ENCODE measurements at regions not wholly inside any gene's neighbourhood (a gene's known extent, or its start where the extent isn't known, plus 50 kb on each side); places are given as distances from the start of the nearest gene placed in this dataset.

DNA sequence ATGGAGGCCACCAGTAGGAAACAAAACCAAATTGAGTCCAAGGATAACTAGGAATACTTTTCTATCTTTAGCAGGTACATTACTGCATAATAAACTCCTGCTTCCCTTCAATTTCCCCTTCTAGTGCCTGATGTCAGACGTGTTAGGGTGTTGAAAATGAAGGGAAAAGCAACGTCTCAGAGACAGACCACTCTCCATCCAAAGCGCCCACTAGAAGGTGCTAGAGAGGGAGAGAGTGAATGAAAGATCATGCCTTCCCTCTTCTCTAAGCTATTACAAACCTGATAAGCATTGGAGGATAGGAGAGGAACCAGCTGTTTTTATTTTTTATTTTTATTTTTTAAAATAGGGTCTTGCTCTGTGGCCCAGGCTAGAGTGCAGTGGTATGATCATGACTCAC, 64.1 kb downstream of the ZNF641 start:
- Mint-ChIP-seq H3K4me3 (peak overlapping the region in 4 of 8 donors; percentile 22 to 78 (median 52)), H3K27me3 (peaks cover 4 to 17% of the 10 kb centered on the region in 2 donors), H3K36me3 (no peaks in the 10 kb centered on the region), H3K4me1 (peaks cover 10 to 18% (median 13%) of the 10 kb centered on the region in 4 donors), H3K27ac (peak overlapping the region; percentile 23 to 85 (median 77)), H3K9me3 (no peaks in the 10 kb centered on the region)
- H3K4me1 ChIP-seq (ENCODE audit: insufficient read depth, low read length) = peaks cover 12% of the 10 kb centered on the region
- ChIA-PET CTCF (ENCODE audit: partially characterized antibody) (interaction anchor here (1.3 kb wide), 1 partner anchor 87 kb away, joined by 7 read pairs; no protein-coding TSS in a partner anchor), POLR2A (ENCODE audit: partially characterized antibody) (interaction anchor here (2.2 kb wide), 1 partner anchor 88 kb away, joined by 9 read pairs; no protein-coding TSS in a partner anchor)
- H3K9me3 ChIP-seq (ENCODE audit: control insufficient read depth in 1 of 2, low read length in 2 of 2) = no peaks in the 10 kb centered on the region
- no peak for DNase-seq
- intact Hi-C loops (cut with micrococcal nuclease) = loop anchor here (2.0 kb wide), 1 partner anchor 90 kb away; no protein-coding TSS in a partner anchor
- no peak overlapping the region for H3K4me3 ChIP-seq (ENCODE audit: low read length in 2 of 2)
- H3K27me3 ChIP-seq (ENCODE audit: insufficient read depth, low read length) = no peaks in the 10 kb centered on the region
- H3K36me3 ChIP-seq (ENCODE audit: insufficient read depth, low read length) = no peaks in the 10 kb centered on the region
- no peak overlapping the region for H3K27ac ChIP-seq (ENCODE audit: low read depth, low read length)

DNA sequence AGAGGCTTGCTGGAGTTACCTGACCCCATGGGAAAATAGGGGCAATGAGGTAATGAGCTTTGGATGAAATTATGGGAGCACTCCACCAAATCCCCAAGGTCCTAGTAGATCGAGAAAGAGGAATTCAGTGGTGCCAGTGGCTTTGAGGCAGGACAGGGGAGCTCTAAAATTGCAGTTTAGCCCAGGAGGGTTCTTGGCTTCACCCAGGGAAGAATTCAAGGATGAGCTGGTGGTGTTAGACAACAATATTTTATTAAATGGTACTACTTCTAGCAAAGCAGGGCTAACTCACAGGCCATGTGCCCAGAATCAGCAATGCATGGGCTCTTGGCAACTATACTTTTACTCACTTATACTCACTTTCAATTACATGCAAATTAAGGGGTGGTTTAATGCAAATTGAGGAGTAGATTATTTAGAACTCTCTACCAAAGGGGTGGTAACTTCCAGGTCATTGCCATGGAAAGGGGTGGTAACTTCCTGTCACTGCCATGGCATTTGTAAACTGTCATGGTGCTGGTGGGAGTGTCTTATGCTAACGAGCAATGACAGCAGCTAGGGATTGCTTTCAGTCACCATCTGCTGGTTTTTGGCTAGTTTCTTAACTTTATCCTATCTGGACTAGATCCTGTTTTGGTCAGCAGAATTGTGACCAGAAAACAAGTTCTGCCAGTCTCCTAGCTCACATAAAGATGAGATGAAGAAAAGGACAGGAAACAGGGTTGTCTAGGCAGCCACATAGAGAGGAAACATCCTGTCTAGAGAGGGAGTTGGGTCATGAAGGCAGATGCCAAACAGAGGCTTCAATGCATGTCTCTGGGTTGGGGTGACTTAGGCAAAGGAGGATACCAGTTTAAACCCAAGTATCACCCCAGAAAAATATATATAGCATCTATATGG, 64.7 kb downstream of the ZNF641 start:
- no peaks in the 10 kb centered on the region for H3K27me3 ChIP-seq (ENCODE audit: insufficient read depth, low read length)
- H3K4me3 Mint-ChIP-seq = peak overlapping the region in 6 of 8 donors; percentile 2 to 78 (median 38)
- intact Hi-C loops (cut with micrococcal nuclease) = loop anchor here (2.0 kb wide), 1 partner anchor 89 kb away; no protein-coding TSS in a partner anchor
- no peaks in the 10 kb centered on the region for H3K9me3 ChIP-seq (ENCODE audit: control insufficient read depth in 1 of 2, low read length in 2 of 2)
- H3K4me1 ChIP-seq (ENCODE audit: insufficient read depth, low read length) = peaks cover 12% of the 10 kb centered on the region
- peak; percentile 28 to 50 (median 47) for DNase-seq
- no peak overlapping the region for H3K4me3 ChIP-seq (ENCODE audit: low read length in 2 of 2)
- H3K27ac ChIP-seq (ENCODE audit: low read depth, low read length) = no peak overlapping the region
- peaks cover 4 to 19% of the 10 kb centered on the region in 2 donors for H3K27me3 Mint-ChIP-seq
- POLR2A ChIA-PET (ENCODE audit: partially characterized antibody) = interaction anchor here (2.2 kb wide), 1 partner anchor 87 kb away, joined by 9 read pairs; no protein-coding TSS in a partner anchor
- CTCF ChIA-PET (ENCODE audit: partially characterized antibody) = interaction anchor here (1.3 kb wide), 1 partner anchor 87 kb away, joined by 7 read pairs; no protein-coding TSS in a partner anchor
- no peaks in the 10 kb centered on the region for H3K36me3 ChIP-seq (ENCODE audit: insufficient read depth, low read length)
- peaks cover 10 to 18% (median 13%) of the 10 kb centered on the region in 4 donors for H3K4me1 Mint-ChIP-seq
- H3K36me3 Mint-ChIP-seq = no peaks in the 10 kb centered on the region
- peak overlapping the region; percentile 23 to 85 (median 77) for H3K27ac Mint-ChIP-seq
- H3K9me3 Mint-ChIP-seq = no peaks in the 10 kb centered on the region

DNA sequence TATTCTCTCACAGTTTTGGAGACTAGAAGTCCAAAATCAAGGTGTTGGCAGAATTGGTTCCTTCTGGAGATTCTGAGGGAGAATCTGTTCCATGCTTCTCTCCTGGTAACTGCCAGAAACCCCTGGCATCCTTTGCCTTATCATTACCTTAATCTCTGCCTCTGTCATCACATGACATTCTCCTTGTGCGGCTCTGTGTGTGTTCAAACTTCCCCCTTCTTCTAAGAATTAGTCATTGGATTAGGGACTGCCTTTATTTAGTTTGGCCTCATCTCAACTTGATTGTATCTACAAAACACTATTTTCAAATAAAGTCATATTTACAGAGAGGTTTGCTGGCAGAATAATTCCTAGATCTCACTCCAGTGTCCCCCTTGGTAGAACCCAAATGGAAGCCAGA, 68.9 kb downstream of the ZNF641 start:
- Histone ChIP-seq H3K9me3 (ENCODE audit: control insufficient read depth in 1 of 2, low read length in 2 of 2) (no peaks in the 10 kb centered on the region), H3K36me3 (ENCODE audit: insufficient read depth, low read length) (no peaks in the 10 kb centered on the region), H3K27ac (ENCODE audit: low read depth, low read length) (no peak overlapping the region), H3K4me3 (ENCODE audit: low read length in 2 of 2) (no peak overlapping the region), H3K27me3 (ENCODE audit: insufficient read depth, low read length) (no peaks in the 10 kb centered on the region), H3K4me1 (ENCODE audit: insufficient read depth, low read length) (peaks cover 12% of the 10 kb centered on the region)
- Mint-ChIP-seq H3K4me1 (peaks cover 8 to 13% (median 12%) of the 10 kb centered on the region in 4 donors), H3K27me3 (peaks cover 5 to 21% of the 10 kb centered on the region in 2 donors), H3K4me3 (no peak overlapping the region), H3K27ac (no peak overlapping the region), H3K9me3 (peaks cover 4 to 13% (median 9%) of the 10 kb centered on the region in 8 donors), H3K36me3 (peaks cover 0 to 4% of the 10 kb centered on the region in 2 donors)
- DNase-seq = no peak
- intact Hi-C loops (cut with micrococcal nuclease) = no loop called here
- ChIA-PET CTCF (ENCODE audit: partially characterized antibody) (no interaction called here), POLR2A (ENCODE audit: partially characterized antibody) (no interaction called here)

DNA sequence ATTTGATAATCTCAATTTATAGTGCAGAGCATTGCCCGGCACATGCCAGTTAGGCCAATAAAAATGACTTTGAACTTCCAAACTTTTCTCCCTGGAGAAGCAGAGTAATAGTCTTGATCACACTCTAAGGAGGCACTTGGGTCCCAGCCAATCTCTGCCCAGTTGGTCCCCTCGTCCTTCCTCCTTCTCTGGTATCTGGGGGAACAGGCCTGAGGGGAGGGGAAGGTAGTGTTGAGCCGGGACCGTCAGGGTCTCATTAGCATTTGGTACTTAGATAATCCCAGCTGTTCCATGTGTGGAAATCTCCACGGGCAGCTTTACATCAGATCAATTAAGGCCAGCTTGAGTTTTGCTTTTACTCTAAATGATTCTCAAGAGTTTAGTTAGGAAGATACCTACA, 70.1 kb downstream of the ZNF641 start:
- Mint-ChIP-seq H3K36me3 (peaks cover 3 to 7% of the 10 kb centered on the region in 2 donors), H3K27me3 (peaks cover 7 to 24% of the 10 kb centered on the region in 2 donors), H3K27ac (no peak overlapping the region), H3K4me3 (no peak overlapping the region), H3K4me1 (peaks cover 0 to 2% (median 1%) of the 10 kb centered on the region in 4 donors), H3K9me3 (peaks cover 4 to 23% (median 18%) of the 10 kb centered on the region in 8 donors)
- Histone ChIP-seq H3K27me3 (ENCODE audit: insufficient read depth, low read length) (no peaks in the 10 kb centered on the region), H3K36me3 (ENCODE audit: insufficient read depth, low read length) (no peaks in the 10 kb centered on the region), H3K4me3 (ENCODE audit: low read length in 2 of 2) (no peak overlapping the region), H3K9me3 (ENCODE audit: control insufficient read depth in 1 of 2, low read length in 2 of 2) (peaks cover 0 to 3% of the 10 kb centered on the region in 2 donors), H3K4me1 (ENCODE audit: insufficient read depth, low read length) (no peaks in the 10 kb centered on the region), H3K27ac (ENCODE audit: low read depth, low read length) (no peak overlapping the region)
- ChIA-PET CTCF (ENCODE audit: partially characterized antibody) (no interaction called here), POLR2A (ENCODE audit: partially characterized antibody) (interaction anchor here (1.0 kb wide), 1 partner anchor 82 kb away, joined by 3 read pairs; no protein-coding TSS in a partner anchor)
- intact Hi-C loops (cut with micrococcal nuclease) = no loop called here
- no peak for DNase-seq

DNA sequence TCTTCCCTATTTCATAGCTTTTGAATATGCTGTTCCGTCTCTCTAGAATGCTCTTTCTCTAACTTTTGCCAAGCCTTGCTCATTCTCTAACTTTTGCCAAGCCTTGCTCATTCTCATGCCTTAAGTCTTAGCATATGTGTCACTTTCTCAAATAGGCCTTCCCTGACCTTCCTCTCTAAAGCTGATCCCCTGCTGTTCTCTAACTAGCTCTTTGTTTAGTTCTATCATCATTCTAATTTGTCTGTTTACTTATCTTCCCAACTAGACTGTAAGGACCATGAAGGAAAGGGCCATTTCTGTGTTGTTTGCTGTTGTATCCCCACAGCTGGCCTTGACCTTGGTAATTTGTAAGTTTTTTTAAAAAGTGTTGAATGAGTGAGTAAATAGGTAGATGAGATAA, 71.1 kb downstream of the ZNF641 start:
- no peak for DNase-seq
- peaks cover 3 to 7% of the 10 kb centered on the region in 2 donors for H3K36me3 Mint-ChIP-seq
- POLR2A ChIA-PET (ENCODE audit: partially characterized antibody) = no interaction called here

DNA sequence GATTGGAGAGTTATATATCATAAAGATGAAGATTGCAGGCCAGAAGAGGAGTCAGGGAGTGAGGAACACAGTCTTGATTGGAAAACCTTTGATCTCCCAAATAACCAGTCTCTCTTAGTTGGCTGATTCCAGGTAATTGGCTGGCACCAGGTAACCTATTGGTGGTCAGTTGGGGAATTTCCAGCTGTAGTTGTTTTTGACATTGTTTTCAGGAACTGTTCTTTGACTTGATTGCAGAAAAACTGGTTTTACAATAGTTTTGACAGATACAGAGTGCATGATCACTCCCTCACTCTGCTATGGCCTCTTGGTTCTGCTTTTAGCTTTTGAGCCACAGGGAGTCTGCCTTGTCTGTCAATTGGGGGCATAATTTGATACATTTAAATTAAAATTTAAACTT, 71.6 kb downstream of the ZNF641 start:
- H3K27ac ChIP-seq (ENCODE audit: low read depth, low read length) = no peak overlapping the region
- H3K9me3 Mint-ChIP-seq = peaks cover 4 to 29% (median 23%) of the 10 kb centered on the region in 8 donors
- no peaks in the 10 kb centered on the region for H3K36me3 ChIP-seq (ENCODE audit: insufficient read depth, low read length)
- DNase-seq = no peak
- POLR2A ChIA-PET (ENCODE audit: partially characterized antibody) = no interaction called here
- H3K27ac Mint-ChIP-seq = no peak overlapping the region
- CTCF ChIA-PET (ENCODE audit: partially characterized antibody) = no interaction called here
- H3K36me3 Mint-ChIP-seq = peaks cover 3 to 7% of the 10 kb centered on the region in 2 donors
- intact Hi-C loops (cut with micrococcal nuclease) = no loop called here
- no peaks in the 10 kb centered on the region for H3K27me3 ChIP-seq (ENCODE audit: insufficient read depth, low read length)
- H3K4me1 Mint-ChIP-seq = no peaks in the 10 kb centered on the region
- H3K27me3 Mint-ChIP-seq = peaks cover 13 to 30% of the 10 kb centered on the region in 2 donors
- H3K9me3 ChIP-seq (ENCODE audit: control insufficient read depth in 1 of 2, low read length in 2 of 2) = peaks cover 0 to 3% of the 10 kb centered on the region in 2 donors
- no peak overlapping the region for H3K4me3 ChIP-seq (ENCODE audit: low read length in 2 of 2)
- H3K4me1 ChIP-seq (ENCODE audit: insufficient read depth, low read length) = no peaks in the 10 kb centered on the region
- H3K4me3 Mint-ChIP-seq = no peak overlapping the region

More for the DNA sequence above, 71.1 kb downstream of the ZNF641 start:
- no peak overlapping the region for H3K4me3 ChIP-seq (ENCODE audit: low read length in 2 of 2)
- H3K4me3 Mint-ChIP-seq = no peak overlapping the region
- peaks cover 0 to 3% of the 10 kb centered on the region in 2 donors for H3K9me3 ChIP-seq (ENCODE audit: control insufficient read depth in 1 of 2, low read length in 2 of 2)
- peaks cover 13 to 28% of the 10 kb centered on the region in 2 donors for H3K27me3 Mint-ChIP-seq
- no peaks in the 10 kb centered on the region for H3K27me3 ChIP-seq (ENCODE audit: insufficient read depth, low read length)
- H3K4me1 ChIP-seq (ENCODE audit: insufficient read depth, low read length) = no peaks in the 10 kb centered on the region
- H3K27ac Mint-ChIP-seq = no peak overlapping the region
- no peak overlapping the region for H3K27ac ChIP-seq (ENCODE audit: low read depth, low read length)
- no peaks in the 10 kb centered on the region for H3K36me3 ChIP-seq (ENCODE audit: insufficient read depth, low read length)
- CTCF ChIA-PET (ENCODE audit: partially characterized antibody) = no interaction called here
- H3K9me3 Mint-ChIP-seq = peaks cover 4 to 29% (median 23%) of the 10 kb centered on the region in 8 donors
- intact Hi-C loops (cut with micrococcal nuclease) = no loop called here
- no peaks in the 10 kb centered on the region for H3K4me1 Mint-ChIP-seq

DNA sequence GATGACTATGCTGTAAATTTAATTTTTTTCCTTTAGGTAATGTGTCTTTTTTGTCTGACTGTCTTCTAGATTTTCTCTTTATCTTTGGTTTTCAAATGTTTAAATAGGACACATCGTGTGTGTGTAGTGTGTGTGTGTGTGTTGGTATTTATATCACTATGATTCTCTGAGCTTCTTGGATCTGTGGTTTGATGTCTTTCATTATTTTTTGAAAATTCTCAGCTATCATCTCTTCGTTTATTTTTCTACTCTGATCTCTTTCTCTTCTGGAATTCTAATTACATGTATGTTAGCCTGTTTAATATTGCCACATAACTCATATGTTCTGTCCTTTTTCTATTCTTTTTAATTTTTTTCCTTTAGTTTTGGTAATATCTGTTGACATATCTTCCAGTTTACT, 73.5 kb upstream of the OR10AD1 start:
- H3K4me1 Mint-ChIP-seq = no peaks in the 10 kb centered on the region
- H3K27ac Mint-ChIP-seq = no peak overlapping the region
- DNase-seq = no peak
- CTCF ChIA-PET (ENCODE audit: partially characterized antibody) = no interaction called here
- peaks cover 6 to 29% (median 23%) of the 10 kb centered on the region in 8 donors for H3K9me3 Mint-ChIP-seq
- no peak overlapping the region for H3K4me3 ChIP-seq (ENCODE audit: low read length in 2 of 2)
- intact Hi-C loops (cut with micrococcal nuclease) = no loop called here
- H3K27ac ChIP-seq (ENCODE audit: low read depth, low read length) = no peak overlapping the region
- peaks cover 3 to 7% of the 10 kb centered on the region in 2 donors for H3K36me3 Mint-ChIP-seq
- H3K4me3 Mint-ChIP-seq = no peak overlapping the region
- H3K27me3 Mint-ChIP-seq = peaks cover 20 to 36% of the 10 kb centered on the region in 2 donors
- peaks cover 0 to 3% of the 10 kb centered on the region in 2 donors for H3K9me3 ChIP-seq (ENCODE audit: control insufficient read depth in 1 of 2, low read length in 2 of 2)
- H3K27me3 ChIP-seq (ENCODE audit: insufficient read depth, low read length) = no peaks in the 10 kb centered on the region
- no peaks in the 10 kb centered on the region for H3K4me1 ChIP-seq (ENCODE audit: insufficient read depth, low read length)
- H3K36me3 ChIP-seq (ENCODE audit: insufficient read depth, low read length) = no peaks in the 10 kb centered on the region
- POLR2A ChIA-PET (ENCODE audit: partially characterized antibody) = no interaction called here
